ENCODE measurements at regions not wholly inside any gene's neighbourhood (a gene's known extent, or its start where the extent isn't known, plus 50 kb on each side); places are given as distances from the start of the nearest gene placed in this dataset.

DNA sequence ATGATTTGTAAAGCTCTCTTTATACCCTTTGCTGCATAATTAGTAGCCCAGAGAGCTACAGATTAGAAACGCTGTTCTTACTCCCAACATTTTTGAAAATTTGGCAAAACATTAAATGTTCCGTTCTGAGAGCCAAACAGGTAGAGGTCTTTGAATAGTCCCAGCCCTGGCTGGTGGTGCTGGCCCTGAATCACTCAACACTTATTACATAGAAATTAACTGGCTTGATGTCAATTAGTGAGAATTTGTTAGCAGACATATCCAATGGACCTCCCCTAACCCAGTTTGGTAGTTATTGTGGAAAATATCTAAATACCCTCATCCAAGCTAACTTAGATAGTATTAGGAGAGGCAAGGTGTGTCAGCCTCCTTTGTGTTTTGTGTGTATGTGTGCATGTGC lies 440.7 kb downstream of the MTX2 start:
- TF ChIP-seq POLR2A (IDR thresholded peaks at IDR 0.05) (no peak), EP300 (IDR thresholded peaks at IDR 0.05) (no peak)
- TF ChIP-seq, protein P1, sequence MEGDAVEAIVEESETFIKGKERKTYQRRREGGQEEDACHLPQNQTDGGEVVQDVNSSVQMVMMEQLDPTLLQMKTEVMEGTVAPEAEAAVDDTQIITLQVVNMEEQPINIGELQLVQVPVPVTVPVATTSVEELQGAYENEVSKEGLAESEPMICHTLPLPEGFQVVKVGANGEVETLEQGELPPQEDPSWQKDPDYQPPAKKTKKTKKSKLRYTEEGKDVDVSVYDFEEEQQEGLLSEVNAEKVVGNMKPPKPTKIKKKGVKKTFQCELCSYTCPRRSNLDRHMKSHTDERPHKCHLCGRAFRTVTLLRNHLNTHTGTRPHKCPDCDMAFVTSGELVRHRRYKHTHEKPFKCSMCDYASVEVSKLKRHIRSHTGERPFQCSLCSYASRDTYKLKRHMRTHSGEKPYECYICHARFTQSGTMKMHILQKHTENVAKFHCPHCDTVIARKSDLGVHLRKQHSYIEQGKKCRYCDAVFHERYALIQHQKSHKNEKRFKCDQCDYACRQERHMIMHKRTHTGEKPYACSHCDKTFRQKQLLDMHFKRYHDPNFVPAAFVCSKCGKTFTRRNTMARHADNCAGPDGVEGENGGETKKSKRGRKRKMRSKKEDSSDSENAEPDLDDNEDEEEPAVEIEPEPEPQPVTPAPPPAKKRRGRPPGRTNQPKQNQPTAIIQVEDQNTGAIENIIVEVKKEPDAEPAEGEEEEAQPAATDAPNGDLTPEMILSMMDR (IDR thresholded peaks at IDR 0.05), result no peak
